ENCODE measurements at regions not wholly inside any gene's neighbourhood (a gene's known extent, or its start where the extent isn't known, plus 50 kb on each side); places are given as distances from the start of the nearest gene placed in this dataset.

GRCh38 chr3:151576511-151577137 lies 115.8 kb upstream of the IGSF10 start:
- TF ChIP-seq CTCF (IDR thresholded peaks at IDR 0.05) (no peak), POLR2AphosphoS5 (IDR thresholded peaks at IDR 0.05) (no peak)

All from suprapubic skin (tissue), 3 donors.